HEK293 (cell line): ENCODE measurements at regions not wholly inside any gene's neighbourhood (a gene's known extent, or its start where the extent isn't known, plus 50 kb on each side); places are given as distances from the start of the nearest gene placed in this dataset.

ENCODE experiments used
- CTCF ChIP-seq: fragments of 450-650 bp; formaldehyde crosslinking; IDR thresholded peaks from 2 replicates; pipeline ENCODE4 v1.5.1; 2016; ENCODE audit warnings: missing biosample characterization, missing genetic modification characterization
- REPIN1 ChIP-seq: fragments of 450-650 bp; formaldehyde crosslinking; IDR thresholded peaks from 2 replicates; pipeline ENCODE4 v1.5.1; 2017; ENCODE audit warnings: missing biosample characterization, missing genetic modification characterization, low read depth
- SETDB1 ChIP-seq: IDR thresholded peaks from one replicate; pipeline ENCODE4 v1.6.1; 2017; ENCODE audit warnings: mild to moderate bottlenecking, low read length, moderate library complexity, mixed read lengths; ENCODE audit not compliant: insufficient read length
- ZBTB21 ChIP-seq: fragments of 450-650 bp; formaldehyde crosslinking; IDR thresholded peaks from 2 replicates; pipeline ENCODE4 v1.5.1; 2017; ENCODE audit warnings: missing biosample characterization, missing genetic modification characterization
- ZBTB26 ChIP-seq: fragments of 450-650 bp; formaldehyde crosslinking; optimal IDR thresholded peaks from 2 replicates; pipeline ENCODE3; 2016; ENCODE audit warnings: missing biosample characterization, mild to moderate bottlenecking, missing genetic modification characterization
- ZNF292 ChIP-seq: fragments of 450-650 bp; formaldehyde crosslinking; IDR thresholded peaks from 2 replicates; pipeline ENCODE4 v1.5.1; 2016; ENCODE audit warnings: low read depth, missing biosample characterization, missing genetic modification characterization, borderline replicate concordance
- ZNF426 ChIP-seq: fragments of 450-650 bp; formaldehyde crosslinking; IDR thresholded peaks from 2 replicates; pipeline ENCODE4 v1.5.1; 2017; ENCODE audit warnings: missing biosample characterization, missing genetic modification characterization, mild to moderate bottlenecking, inconsistent platforms, moderate library complexity
- ZNF776 ChIP-seq: fragments of 450-650 bp; formaldehyde crosslinking; IDR thresholded peaks from 2 replicates; pipeline ENCODE4 v1.5.0; 2017; ENCODE audit warnings: missing biosample characterization, missing genetic modification characterization, borderline replicate concordance

DNA sequence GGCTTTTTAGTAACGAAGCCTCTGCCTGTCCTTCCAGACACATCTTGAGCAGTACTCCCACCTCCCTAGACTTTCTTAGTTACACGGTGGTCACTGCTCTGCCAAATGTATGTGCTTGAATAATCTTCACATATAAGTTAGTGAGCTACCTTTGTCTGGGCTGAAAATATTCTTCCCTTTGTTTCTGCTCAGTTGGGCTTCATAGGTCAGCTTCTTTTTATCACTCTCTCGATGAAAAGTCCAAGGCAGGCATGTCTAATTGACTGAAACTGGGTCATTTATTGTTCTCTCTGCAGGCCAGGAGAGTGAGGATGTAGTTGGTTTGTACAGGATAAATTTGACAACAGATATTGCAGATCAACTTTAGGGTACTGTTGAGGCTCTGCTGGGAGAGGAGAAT, 636.7 kb upstream of the IGFBP3 start:
- TF ChIP-seq CTCF (no peak), SETDB1 (no peak), ZBTB21 (tag by site-specific recombination) (no peak), REPIN1 (tag by site-specific recombination) (no peak), ZNF292 (tag by site-specific recombination) (no peak), ZNF776 (tag by site-specific recombination) (no peak), ZBTB26 (tag by site-specific recombination) (no peak), ZNF426 (tag by site-specific recombination) (no peak)
